Activated CD4-positive, alpha-beta T cell treated with anti-CD3 and anti-CD28 coated beads, Interleukin-10, Interleukin-2, amounts not matched to agents 100 ng/mL and 50 ng/mL, durations not matched to agents 16 hours and 8 hours (primary cell): ENCODE measurements at regions not wholly inside any gene's neighbourhood (a gene's known extent, or its start where the extent isn't known, plus 50 kb on each side); places are given as distances from the start of the nearest gene placed in this dataset.
"Not testable (repeated sequence)": the region's sequence is repeated elsewhere in the genome, so short reads cannot be mapped to it uniquely, and the experiment has no call there.

Source experiments
- DNase-seq: peaks from one replicate; pipeline ENCODE4 v3.0.0-alpha.2; 2020

- no peak for DNase-seq
Measured at GRCh38 chr2:40584432-40584831, 132.5 kb upstream of the SLC8A1 start.

- DNase-seq: no peak
Measured at GRCh38 chr2:40591774-40592173, 139.9 kb upstream of the SLC8A1 start.

GRCh38 chr2:40592218-40592617, 140.3 kb upstream of the SLC8A1 start:
- DNase-seq: no peak

- DNase-seq: no peak
Measured at GRCh38 chr2:40606862-40607261, 155.0 kb upstream of the SLC8A1 start.

GRCh38 chr2:40611196-40611595, 159.3 kb upstream of the SLC8A1 start:
- no peak for DNase-seq

- no peak for DNase-seq
Measured at GRCh38 chr2:40625849-40626248, 174.0 kb upstream of the SLC8A1 start.

- DNase-seq: no peak
Measured at GRCh38 chr2:40628556-40628955, 176.7 kb upstream of the SLC8A1 start.

GRCh38 chr2:40629768-40630434, 178.0 kb upstream of the SLC8A1 start:
- DNase-seq: no peak

GRCh38 chr2:40639320-40639719, 187.4 kb upstream of the SLC8A1 start:
- DNase-seq: no peak

- no peak for DNase-seq
Measured at GRCh38 chr2:40642237-40642636, 190.3 kb upstream of the SLC8A1 start.

GRCh38 chr2:40642726-40643125, 190.8 kb upstream of the SLC8A1 start:
- no peak for DNase-seq

- no peak for DNase-seq
Measured at GRCh38 chr2:40646642-40647041, 194.8 kb upstream of the SLC8A1 start.

- no peak for DNase-seq
Measured at GRCh38 chr2:40652155-40652554, 200.3 kb upstream of the SLC8A1 start.

GRCh38 chr2:40653829-40654228, 201.9 kb upstream of the SLC8A1 start:
- DNase-seq: no peak

GRCh38 chr2:40654346-40654745, 202.5 kb upstream of the SLC8A1 start:
- no peak for DNase-seq

GRCh38 chr2:40658941-40659340, 207.1 kb upstream of the SLC8A1 start:
- no peak for DNase-seq

- no peak for DNase-seq
Measured at GRCh38 chr2:40665493-40666232, 213.8 kb upstream of the SLC8A1 start.

GRCh38 chr2:40666398-40666797, 214.5 kb upstream of the SLC8A1 start:
- DNase-seq: no peak

- DNase-seq: no peak
Measured at GRCh38 chr2:40668425-40668824, 216.5 kb upstream of the SLC8A1 start.

- DNase-seq: not testable (repeated sequence)
Measured at GRCh38 chr2:40676134-40676790, 224.4 kb upstream of the SLC8A1 start.

- peak; percentile 9 for DNase-seq
Measured at GRCh38 chr2:40680547-40680946, 228.7 kb upstream of the SLC8A1 start.

GRCh38 chr2:40690036-40690435, 238.1 kb upstream of the SLC8A1 start:
- no peak for DNase-seq

GRCh38 chr2:40690525-40690924, 238.6 kb upstream of the SLC8A1 start:
- DNase-seq: no peak
